GM23248 (cell line): ENCODE measurements at regions not wholly inside any gene's neighbourhood (a gene's known extent, or its start where the extent isn't known, plus 50 kb on each side); places are given as distances from the start of the nearest gene placed in this dataset.

ENCODE experiments used
- DNase-seq: peaks from one replicate; pipeline ENCODE4 v3.0.0-alpha.2; 2015
- H2AFZ ChIP-seq: fragments of 200-600 bp; sonication (generic); 2 replicates; pipeline ENCODE4 v1.6.1; 2016; ENCODE audit warnings: antibody characterized with exemption
- H3F3A ChIP-seq: fragments of 200-600 bp; sonication (generic); 2 replicates; pipeline ENCODE4 v1.6.1; 2016; ENCODE audit warnings: mild to moderate bottlenecking, antibody characterized with exemption, mixed run types; ENCODE audit not compliant: insufficient read depth
- H3K27ac ChIP-seq: fragments of 200-600 bp; sonication (generic); 2 replicates; pipeline ENCODE4 v1.5.1; 2016; ENCODE audit warnings: mild to moderate bottlenecking
- H3K27me3 ChIP-seq: fragments of 200-600 bp; sonication (generic); replicated peaks from 2 replicates; pipeline ENCODE4 v1.6.1; 2016; ENCODE audit warnings: mild to moderate bottlenecking; ENCODE audit not compliant: insufficient read depth
- H3K36me3 ChIP-seq: fragments of 200-600 bp; sonication (generic); 2 replicates; pipeline ENCODE4 v1.6.1; 2016; ENCODE audit warnings: low read depth, mild to moderate bottlenecking
- H3K4me1 ChIP-seq: fragments of 200-600 bp; sonication (generic); 2 replicates; pipeline ENCODE4 v1.6.1; 2016; ENCODE audit warnings: mild to moderate bottlenecking; ENCODE audit not compliant: insufficient read depth
- H3K4me2 ChIP-seq: fragments of 200-600 bp; sonication (generic); one replicate; pipeline ENCODE4 v1.6.1; 2016; ENCODE audit warnings: mild to moderate bottlenecking; ENCODE audit not compliant: unreplicated experiment
- H3K4me3 ChIP-seq: fragments of 200-600 bp; sonication (generic); 2 replicates; pipeline ENCODE4 v1.5.1; 2016; ENCODE audit warnings: mild to moderate bottlenecking
- H3K79me2 ChIP-seq: fragments of 200-600 bp; sonication (generic); 2 replicates; pipeline ENCODE4 v1.6.1; 2016; ENCODE audit warnings: mild to moderate bottlenecking; ENCODE audit not compliant: insufficient read depth
- H3K9ac ChIP-seq: fragments of 200-600 bp; sonication (generic); 2 replicates; pipeline ENCODE4 v1.6.1; 2016; ENCODE audit warnings: mild to moderate bottlenecking
- H3K9me2 ChIP-seq: fragments of 200-600 bp; sonication (generic); 2 replicates; pipeline ENCODE4 v1.6.1; 2016; ENCODE audit warnings: mixed run types, mild to moderate bottlenecking, moderate library complexity; ENCODE audit not compliant: insufficient read depth
- H3K9me3 ChIP-seq: fragments of 200-600 bp; sonication (generic); one replicate; pipeline ENCODE4 v1.6.1; 2017; ENCODE audit warnings: low read depth
- H4K20me1 ChIP-seq: fragments of 200-600 bp; sonication (generic); 2 replicates; pipeline ENCODE4 v1.6.0; 2016; ENCODE audit not compliant: insufficient read depth
- EZH2 ChIP-seq: fragments of 200-600 bp; sonication (generic); IDR thresholded peaks from 2 replicates; pipeline ENCODE4 v1.6.1; 2018; ENCODE audit warnings: antibody characterized with exemption, mild to moderate bottlenecking; ENCODE audit not compliant: insufficient read depth, poor library complexity, severe bottlenecking
- EZH2phosphoT487 ChIP-seq: fragments of 200-600 bp; sonication (generic); IDR thresholded peaks from 2 replicates; pipeline ENCODE4 v1.6.1; 2018; ENCODE audit warnings: antibody characterized with exemption, moderate library complexity, mild to moderate bottlenecking, low read depth; ENCODE audit not compliant: insufficient read depth
- WGBS, 2 experiments: methylation state at CpG; one replicate each; pipeline ENCODE4 v1.1.6; 2015 to 2017; ENCODE audit warnings: low lambda C conversion rate in 2 of 2, low coverage in 1 of 2; ENCODE audit errors: missing lambda C conversion rate in 2 of 2; 5-methylcytosine and 5-hydroxymethylcytosine counted together
- in situ Hi-C: fragments of 300-500 bp; cut with MboI; formaldehyde crosslinking; loops from 2 replicates; pipeline ENCODE4 v1.15.0; 2020

DNA sequence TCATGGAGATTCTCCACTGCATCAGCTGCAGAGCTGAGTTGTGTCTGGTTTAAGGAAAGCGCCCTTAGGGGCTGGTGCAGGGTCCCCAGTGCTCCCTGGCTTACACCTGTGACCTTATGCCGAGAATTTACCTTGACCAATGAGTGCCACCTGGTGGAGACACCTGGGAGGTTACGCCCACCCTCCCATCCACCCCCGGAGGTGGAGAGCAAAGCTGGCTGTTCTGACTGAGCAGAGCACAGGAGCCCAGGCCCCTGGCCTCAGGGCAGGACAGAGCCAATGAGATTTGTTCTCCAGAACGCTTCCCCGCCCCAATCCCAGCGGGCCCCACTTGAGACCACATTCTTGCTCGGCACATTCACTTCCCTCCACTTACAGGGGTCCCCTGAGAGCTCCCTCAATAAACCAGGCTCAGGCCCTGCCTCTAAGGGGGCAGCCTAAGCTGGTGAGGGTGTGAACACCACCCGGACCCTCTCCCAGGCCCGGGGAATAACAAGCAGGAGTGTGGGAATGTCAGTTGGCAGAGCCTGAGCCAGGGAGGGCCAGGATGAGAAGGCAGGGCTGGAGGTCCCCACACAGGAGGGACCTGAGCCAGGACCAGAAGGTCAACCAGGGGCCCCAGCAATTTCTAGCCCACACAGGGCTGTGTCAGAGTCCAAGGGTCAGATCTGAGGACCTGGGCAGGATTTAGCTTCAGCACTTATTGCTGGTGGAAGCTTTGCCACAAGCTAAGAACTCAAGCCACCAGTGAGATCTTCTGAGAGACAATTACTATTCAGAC, 117.1 kb downstream of the TPRA1 start:
- Histone ChIP-seq H3K27me3 (peaks cover 27% of the 10 kb centered on the region), H3K9ac (no peak overlapping the region), H3K4me2 (no peak overlapping the region), H3K9me3 (no peaks in the 10 kb centered on the region), H3K36me3 (no peaks in the 10 kb centered on the region), H3F3A (no peaks in the 10 kb centered on the region), H2AFZ (no peak overlapping the region), H3K27ac (no peak overlapping the region), H4K20me1 (no peaks in the 10 kb centered on the region), H3K9me2 (no peaks in the 10 kb centered on the region), H3K4me1 (no peaks in the 10 kb centered on the region), H3K4me3 (no peak overlapping the region), H3K79me2 (no peaks in the 10 kb centered on the region)
- 34 to 39% methylated on average over 9 to 10 of the region's 10 CpGs for WGBS, 2 experiments
- no peak for DNase-seq
- in situ Hi-C loops = no loop called here
- TF ChIP-seq EZH2 = no peak
- TF ChIP-seq EZH2phosphoT487 = no peak

GRCh38 chr3:127472506-127472905, 118.0 kb downstream of the TPRA1 start:
- no peak overlapping the region for H3K27ac ChIP-seq
- peaks cover 18% of the 10 kb centered on the region for H3K27me3 ChIP-seq
- H3K79me2 ChIP-seq = no peaks in the 10 kb centered on the region
- in situ Hi-C loops = no loop called here
- no peak overlapping the region for H3K4me2 ChIP-seq
- no peaks in the 10 kb centered on the region for H3K4me1 ChIP-seq
- no peak overlapping the region for H3K9ac ChIP-seq
- H3K9me3 ChIP-seq = no peaks in the 10 kb centered on the region
- 54% methylated on average over 5 to 11 of the region's 11 CpGs for WGBS, 2 experiments
- no peak overlapping the region for H3K4me3 ChIP-seq
- no peaks in the 10 kb centered on the region for H3F3A ChIP-seq
- no peak for TF ChIP-seq EZH2
- no peak for TF ChIP-seq EZH2phosphoT487
- H4K20me1 ChIP-seq = no peaks in the 10 kb centered on the region
- no peaks in the 10 kb centered on the region for H3K9me2 ChIP-seq
- DNase-seq = no peak
- H2AFZ ChIP-seq = no peak overlapping the region
- H3K36me3 ChIP-seq = no peaks in the 10 kb centered on the region

GRCh38 chr3:127471142-127471541, 119.4 kb downstream of the TPRA1 start:
- Histone ChIP-seq H3K9ac (no peak overlapping the region), H4K20me1 (no peaks in the 10 kb centered on the region), H3K4me2 (no peak overlapping the region), H3K4me1 (no peaks in the 10 kb centered on the region), H3K9me2 (no peaks in the 10 kb centered on the region), H3K79me2 (no peaks in the 10 kb centered on the region), H3K36me3 (no peaks in the 10 kb centered on the region), H3K27me3 (peaks cover 8% of the 10 kb centered on the region), H3F3A (no peaks in the 10 kb centered on the region), H2AFZ (no peak overlapping the region), H3K4me3 (no peak overlapping the region), H3K9me3 (no peaks in the 10 kb centered on the region), H3K27ac (no peak overlapping the region)
- in situ Hi-C loops = no loop called here
- DNase-seq = no peak
- 65 to 66% methylated on average over 5 of the region's 5 CpGs for WGBS, 2 experiments
- TF ChIP-seq EZH2 (no peak), EZH2phosphoT487 (no peak)

DNA sequence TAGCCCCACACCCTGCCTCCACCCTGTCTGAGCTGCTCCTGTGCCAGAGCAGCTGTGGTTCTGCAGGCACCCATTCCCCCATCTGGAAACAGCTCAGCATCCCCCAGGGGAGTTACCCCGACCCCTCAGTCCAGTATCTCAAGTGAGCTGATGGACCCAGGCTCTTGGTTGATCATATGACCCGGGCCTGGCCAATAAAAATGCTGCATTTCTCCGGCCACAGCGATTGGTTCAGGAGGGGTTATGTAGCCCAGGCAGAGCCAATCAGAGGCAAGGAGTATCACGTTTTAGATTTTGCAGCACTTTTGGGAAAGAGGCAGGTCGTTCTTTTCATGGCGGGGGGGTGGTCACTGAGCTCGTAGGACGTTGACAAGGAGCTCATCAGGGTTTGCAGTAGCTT, 120.8 kb downstream of the TPRA1 start:
- TF ChIP-seq EZH2 (no peak), EZH2phosphoT487 (no peak)
- no peaks in the 10 kb centered on the region for H3K79me2 ChIP-seq
- no peak overlapping the region for H3K4me3 ChIP-seq
- no peaks in the 10 kb centered on the region for H3K36me3 ChIP-seq
- H3K27ac ChIP-seq = no peak overlapping the region
- H3K4me1 ChIP-seq = no peaks in the 10 kb centered on the region
- H3K9me3 ChIP-seq = no peaks in the 10 kb centered on the region
- no peak overlapping the region for H3K9ac ChIP-seq
- H3K27me3 ChIP-seq = peaks cover 8% of the 10 kb centered on the region
- no peaks in the 10 kb centered on the region for H3F3A ChIP-seq
- in situ Hi-C loops = no loop called here
- no peaks in the 10 kb centered on the region for H4K20me1 ChIP-seq
- WGBS, 2 experiments = 53 to 56% methylated on average over 9 of the region's 9 CpGs
- H2AFZ ChIP-seq = no peak overlapping the region
- H3K4me2 ChIP-seq = no peak overlapping the region
- no peak for DNase-seq
- no peaks in the 10 kb centered on the region for H3K9me2 ChIP-seq
